Endodermal cell (in vitro differentiated cells): ENCODE measurements at regions not wholly inside any gene's neighbourhood (a gene's known extent, or its start where the extent isn't known, plus 50 kb on each side); places are given as distances from the start of the nearest gene placed in this dataset.
"Not testable (repeated sequence)": the region's sequence is repeated elsewhere in the genome, so short reads cannot be mapped to it uniquely, and the experiment has no call there.

Source experiments
- DNase-seq: peaks from one replicate; pipeline ENCODE4 v3.0.0-alpha.2; 2017
- H3K27ac ChIP-seq: 2 replicates; pipeline ENCODE4 v1.5.1; 2013; ENCODE audit warnings: mild to moderate bottlenecking, low read depth, low read length, moderate library complexity
- H3K27me3 ChIP-seq: 2 replicates; pipeline ENCODE4 v1.6.1; 2013; ENCODE audit warnings: mild to moderate bottlenecking, low read length, moderate library complexity; ENCODE audit not compliant: insufficient read depth, control insufficient read depth, poor library complexity, severe bottlenecking
- H3K36me3 ChIP-seq: 2 replicates; pipeline ENCODE4 v1.7.0; 2013; ENCODE audit warnings: mild to moderate bottlenecking, low read length, moderate library complexity; ENCODE audit not compliant: control insufficient read depth, insufficient read depth
- H3K4me1 ChIP-seq: one replicate; pipeline ENCODE4 v1.7.0; 2013; ENCODE audit warnings: low read length; ENCODE audit not compliant: control insufficient read depth, insufficient read depth
- H3K4me3 ChIP-seq: 2 replicates; pipeline ENCODE4 v1.5.1; 2013; ENCODE audit warnings: mild to moderate bottlenecking, low read length, moderate library complexity
- H3K9ac ChIP-seq: 2 replicates; pipeline ENCODE4 v1.6.1; 2013; ENCODE audit warnings: mild to moderate bottlenecking, low read length, moderate library complexity; ENCODE audit not compliant: poor library complexity, severe bottlenecking; ENCODE audit errors: extremely low read depth
- H3K9me3 ChIP-seq: 2 replicates; pipeline ENCODE4 v1.6.1; 2013; ENCODE audit warnings: mild to moderate bottlenecking, low read length, moderate library complexity; ENCODE audit not compliant: control insufficient read depth
- H3K27ac Mint-ChIP-seq: 2 replicates; pipeline ENCODE4 v1.8.0; 2020; ENCODE audit warnings: mixed read lengths
- H3K27me3 Mint-ChIP-seq: 2 replicates; pipeline ENCODE4 v1.8.0; 2021; ENCODE audit warnings: mild to moderate bottlenecking, mixed read lengths; ENCODE audit not compliant: insufficient read depth
- H3K36me3 Mint-ChIP-seq: 2 replicates; pipeline ENCODE4 v1.8.0; 2020; ENCODE audit warnings: low read depth, mixed read lengths
- H3K4me1 Mint-ChIP-seq: 2 replicates; pipeline ENCODE4 v1.8.0; 2020; ENCODE audit warnings: mixed read lengths
- H3K4me3 Mint-ChIP-seq: 2 replicates; pipeline ENCODE4 v1.8.0; 2020; ENCODE audit warnings: mild to moderate bottlenecking, moderate library complexity, mixed read lengths
- H3K9me3 Mint-ChIP-seq: 2 replicates; pipeline ENCODE4 v1.8.0; 2020; ENCODE audit warnings: mild to moderate bottlenecking, mixed read lengths
- WGBS, 2 experiments: methylation state at CpG; one replicate each; pipeline versions ENCODE4 v1.1.5 to v1.1.7; 2013; ENCODE audit warnings: missing lambda C conversion rate in 2 of 2, mixed read lengths in 1 of 2; ENCODE audit not compliant: insufficient coverage in 1 of 2, insufficient read length in 1 of 2; 5-methylcytosine and 5-hydroxymethylcytosine counted together

DNA sequence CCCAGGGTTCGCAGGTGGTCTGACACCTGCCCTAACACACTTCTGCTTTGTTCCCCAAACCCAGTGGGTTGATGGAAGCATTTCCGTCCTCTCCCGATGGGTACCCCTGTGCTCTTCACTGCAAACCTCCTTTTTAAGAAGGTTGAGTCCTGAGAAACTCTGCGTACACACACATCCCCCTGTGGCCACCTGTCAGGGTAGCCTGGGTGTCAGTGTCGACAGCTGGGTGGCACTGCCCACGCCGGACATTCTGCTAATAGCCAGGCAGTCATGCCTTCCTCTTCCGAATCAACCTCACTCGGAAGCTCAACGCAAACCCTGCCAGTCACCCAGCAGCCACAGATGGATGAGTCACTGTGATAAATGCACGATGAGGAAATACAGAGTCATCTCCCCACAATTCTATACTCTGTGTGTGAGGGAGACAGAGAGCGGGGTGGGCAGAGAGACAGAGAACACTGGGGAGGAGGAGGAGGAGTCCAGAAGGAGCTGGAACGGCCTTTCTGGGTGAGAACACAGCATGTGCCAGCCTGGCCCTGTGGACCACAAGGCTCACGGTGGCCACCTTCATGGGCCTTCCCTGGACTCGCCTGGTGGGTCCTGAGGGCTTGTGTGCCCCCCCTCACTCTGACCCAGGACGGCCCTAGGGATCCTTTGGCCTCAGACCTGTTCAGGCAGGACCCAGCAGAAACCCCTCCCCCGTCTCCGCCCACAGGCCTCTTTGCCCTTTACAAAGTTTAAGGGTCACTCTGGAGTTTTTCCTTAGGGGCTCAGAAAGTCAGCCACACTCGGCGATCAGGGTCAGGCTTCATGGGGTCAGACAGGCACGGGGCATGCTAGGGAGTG lies 4477.7 kb upstream of the TPTE start:
- no CpG with 5 or more reads among the region's 21 CpGs for WGBS, 2 experiments
- H3K27ac ChIP-seq, H3K36me3 Mint-ChIP-seq, H3K4me1 Mint-ChIP-seq, DNase-seq, H3K4me1 ChIP-seq, H3K27me3 ChIP-seq, H3K9ac ChIP-seq, H3K4me3 ChIP-seq, H3K9me3 Mint-ChIP-seq, H3K27me3 Mint-ChIP-seq, H3K36me3 ChIP-seq, H3K9me3 ChIP-seq, H3K4me3 Mint-ChIP-seq, H3K27ac Mint-ChIP-seq: not testable (repeated sequence)

DNA sequence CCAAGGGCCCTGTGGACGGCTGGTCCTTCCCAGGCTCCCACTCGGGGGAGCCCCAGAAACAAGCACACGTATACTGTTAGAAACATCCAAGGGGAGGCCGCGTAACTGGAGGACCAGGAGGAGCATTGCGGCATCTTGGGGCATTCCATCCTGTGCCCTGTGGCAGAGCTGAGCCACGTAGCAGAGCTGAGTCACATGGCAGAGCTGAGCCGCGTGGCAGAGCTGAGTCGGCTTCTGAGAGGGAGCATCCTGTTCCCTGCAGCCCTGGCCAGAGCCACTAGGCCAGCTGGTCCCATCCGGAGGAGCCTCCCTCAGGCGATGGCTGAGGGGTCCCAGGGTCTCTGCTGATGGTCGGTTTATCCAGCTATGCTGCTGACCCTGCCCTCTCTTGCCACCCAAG lies 4476.7 kb upstream of the TPTE start:
- H3K9me3 Mint-ChIP-seq, H3K36me3 Mint-ChIP-seq, H3K4me3 Mint-ChIP-seq, H3K27me3 ChIP-seq, H3K27ac ChIP-seq, H3K4me1 Mint-ChIP-seq, DNase-seq, H3K27ac Mint-ChIP-seq, H3K27me3 Mint-ChIP-seq, H3K9ac ChIP-seq, H3K36me3 ChIP-seq, H3K4me3 ChIP-seq, H3K9me3 ChIP-seq, H3K4me1 ChIP-seq: not testable (repeated sequence)
- no CpG with 5 or more reads among the region's 13 CpGs for WGBS, 2 experiments

GRCh38 chr21:6049930-6050329 lies 4471.5 kb upstream of the TPTE start:
- H3K4me1 Mint-ChIP-seq, H3K27ac ChIP-seq, H3K27me3 Mint-ChIP-seq, H3K36me3 Mint-ChIP-seq, H3K4me1 ChIP-seq, H3K4me3 Mint-ChIP-seq, H3K9ac ChIP-seq, H3K9me3 ChIP-seq, H3K4me3 ChIP-seq, H3K27ac Mint-ChIP-seq, DNase-seq, H3K9me3 Mint-ChIP-seq, H3K27me3 ChIP-seq, H3K36me3 ChIP-seq: not testable (repeated sequence)
- WGBS, 2 experiments: no CpG with 5 or more reads among the region's 17 CpGs

DNA sequence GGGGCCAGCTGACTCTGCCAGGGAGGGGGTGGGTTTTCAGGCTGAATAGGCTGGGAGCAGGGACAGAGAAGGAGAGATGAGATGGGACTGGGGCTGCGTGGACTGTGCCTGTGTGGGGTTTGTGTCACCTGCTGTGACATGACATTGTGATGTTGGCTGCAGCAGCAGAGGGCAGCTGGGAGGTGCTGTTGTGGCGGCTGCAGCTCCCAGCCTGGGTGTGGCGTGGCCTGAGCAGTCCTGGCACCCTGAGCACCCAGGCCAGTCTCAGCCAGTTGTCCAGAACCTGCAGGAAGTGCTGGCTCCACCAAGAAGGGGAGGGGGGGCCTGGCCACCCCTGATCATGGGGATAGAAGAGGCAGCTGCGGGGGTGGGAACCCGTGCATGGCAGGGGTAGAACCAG lies 4469.3 kb upstream of the TPTE start:
- not testable (repeated sequence) for H3K9me3 ChIP-seq, H3K36me3 ChIP-seq, DNase-seq, H3K9ac ChIP-seq, H3K27ac ChIP-seq, H3K27me3 ChIP-seq, H3K4me3 ChIP-seq, H3K4me1 Mint-ChIP-seq, H3K9me3 Mint-ChIP-seq, H3K36me3 Mint-ChIP-seq, H3K27ac Mint-ChIP-seq, H3K4me3 Mint-ChIP-seq, H3K4me1 ChIP-seq, H3K27me3 Mint-ChIP-seq
- no CpG with 5 or more reads among the region's 5 CpGs for WGBS, 2 experiments

DNA sequence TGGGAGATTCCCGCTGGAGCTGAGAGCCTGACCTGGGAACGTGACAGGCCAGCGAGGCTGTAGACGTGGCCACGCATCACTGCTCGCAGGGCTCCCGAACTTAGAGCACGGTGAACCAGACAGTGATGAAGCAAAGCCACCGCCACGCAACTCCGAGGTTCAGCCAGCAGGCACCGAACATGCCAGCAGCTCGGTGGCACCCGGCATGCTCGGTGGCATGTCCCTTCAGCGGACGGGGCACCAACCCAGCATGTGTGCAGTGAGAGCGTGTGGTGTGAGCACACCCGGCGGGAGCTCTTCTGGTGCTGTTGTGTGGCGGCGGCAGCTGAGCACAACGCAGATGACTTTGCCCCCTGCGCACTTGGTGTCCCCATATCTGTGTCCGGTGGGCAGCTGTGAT lies 4468.2 kb upstream of the TPTE start:
- H3K27ac ChIP-seq, H3K4me3 Mint-ChIP-seq, H3K4me1 ChIP-seq, H3K4me3 ChIP-seq, H3K27ac Mint-ChIP-seq, H3K4me1 Mint-ChIP-seq, H3K9me3 ChIP-seq, H3K9me3 Mint-ChIP-seq, H3K36me3 Mint-ChIP-seq, H3K36me3 ChIP-seq, H3K27me3 ChIP-seq, H3K9ac ChIP-seq, H3K27me3 Mint-ChIP-seq, DNase-seq: not testable (repeated sequence)
- no CpG with 5 or more reads among the region's 25 CpGs for WGBS, 2 experiments

GRCh38 chr21:6058997-6059396 lies 4462.4 kb upstream of the TPTE start:
- not testable (repeated sequence) for H3K27ac ChIP-seq, DNase-seq, H3K9ac ChIP-seq, H3K27me3 ChIP-seq, H3K36me3 Mint-ChIP-seq, H3K27ac Mint-ChIP-seq, H3K27me3 Mint-ChIP-seq, H3K4me3 ChIP-seq, H3K4me1 Mint-ChIP-seq, H3K9me3 Mint-ChIP-seq, H3K9me3 ChIP-seq, H3K36me3 ChIP-seq, H3K4me1 ChIP-seq, H3K4me3 Mint-ChIP-seq
- no CpG with 5 or more reads among the region's 9 CpGs for WGBS, 2 experiments

GRCh38 chr21:6060054-6060681 lies 4461.2 kb upstream of the TPTE start:
- H3K4me1 Mint-ChIP-seq, H3K4me1 ChIP-seq, H3K9me3 Mint-ChIP-seq, H3K4me3 Mint-ChIP-seq, DNase-seq, H3K36me3 Mint-ChIP-seq, H3K36me3 ChIP-seq, H3K4me3 ChIP-seq, H3K27me3 Mint-ChIP-seq, H3K27ac Mint-ChIP-seq, H3K27me3 ChIP-seq, H3K9ac ChIP-seq, H3K27ac ChIP-seq, H3K9me3 ChIP-seq: not testable (repeated sequence)
- no CpG with 5 or more reads among the region's 21 CpGs for WGBS, 2 experiments
